Suprapubic skin (tissue), 4 donors: ENCODE measurements at regions not wholly inside any gene's neighbourhood (a gene's known extent, or its start where the extent isn't known, plus 50 kb on each side); places are given as distances from the start of the nearest gene placed in this dataset.

ENCODE experiments used
- CTCF ChIP-seq, 2 donors: fragments of 200-600 bp in 1 of 2; fragments of 450-650 bp in 1 of 2; sonication (generic) in 1 of 2; IDR thresholded peaks; one replicate each; pipeline ENCODE4 v1.5.1; 2016 to 2019; ENCODE audit warnings: antibody characterized with exemption in 2 of 2, mild to moderate bottlenecking in 1 of 2, moderate library complexity in 1 of 2
- EP300 ChIP-seq: sonication (generic); formaldehyde crosslinking; IDR thresholded peaks from one replicate; pipeline ENCODE4 v1.6.1; 2017; ENCODE audit warnings: antibody characterized with exemption
- POLR2A ChIP-seq, 2 donors: fragments of 450-650 bp; IDR thresholded peaks; one replicate each; pipeline ENCODE4 v1.6.1; 2017; ENCODE audit warnings: antibody characterized with exemption in 2 of 2, mild to moderate bottlenecking in 2 of 2, moderate library complexity in 2 of 2
- POLR2AphosphoS5 ChIP-seq, 3 donors: sonication (generic); formaldehyde crosslinking; IDR thresholded peaks; one replicate each; pipeline ENCODE4 v1.6.1; 2017; ENCODE audit warnings: antibody characterized with exemption in 3 of 3

DNA sequence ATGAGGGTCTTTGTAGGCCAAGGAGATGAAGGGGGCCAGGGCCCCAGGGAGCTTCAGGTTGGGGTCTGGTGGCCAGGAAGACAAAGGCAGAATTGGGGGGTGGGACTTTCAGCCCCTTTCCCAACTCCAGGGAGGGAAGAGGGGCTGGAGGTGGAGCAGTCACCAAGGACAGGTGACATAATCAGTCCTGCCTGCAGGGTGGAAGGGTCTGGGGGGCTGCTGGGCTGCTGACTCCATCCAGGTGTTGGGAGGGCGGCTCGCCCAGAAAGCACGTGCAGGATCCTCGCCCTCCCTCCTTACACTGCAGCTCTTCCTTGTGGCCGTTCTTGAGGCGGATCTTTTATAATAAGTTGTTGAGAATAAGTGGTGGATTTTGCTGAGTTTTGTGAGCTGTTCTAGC, 1491.1 kb downstream of the TBC1D22A start:
- TF ChIP-seq CTCF (IDR thresholded peaks at IDR 0.05) (no peak), POLR2A (IDR thresholded peaks at IDR 0.05) (no peak), EP300 (no peak), POLR2AphosphoS5 (IDR thresholded peaks at IDR 0.05) (no peak)
